HG03280 (cell line): ENCODE measurements at regions not wholly inside any gene's neighbourhood (a gene's known extent, or its start where the extent isn't known, plus 50 kb on each side); places are given as distances from the start of the nearest gene placed in this dataset.
A peak's percentile ranks its signal among the peaks of the same experiment; 100 is the strongest.

Source experiments
- ATAC-seq: cut with Tn5 transposase; IDR thresholded peaks from one replicate; pipeline ENCODE4 v1.9.1; 2021; ENCODE audit warnings: mild to moderate bottlenecking, moderate library complexity; ENCODE audit not compliant: unreplicated experiment

- ATAC-seq: no peak
Observed at GRCh38 chr13:91105270-91105669, 242.2 kb upstream of the MIR17HG start.

DNA sequence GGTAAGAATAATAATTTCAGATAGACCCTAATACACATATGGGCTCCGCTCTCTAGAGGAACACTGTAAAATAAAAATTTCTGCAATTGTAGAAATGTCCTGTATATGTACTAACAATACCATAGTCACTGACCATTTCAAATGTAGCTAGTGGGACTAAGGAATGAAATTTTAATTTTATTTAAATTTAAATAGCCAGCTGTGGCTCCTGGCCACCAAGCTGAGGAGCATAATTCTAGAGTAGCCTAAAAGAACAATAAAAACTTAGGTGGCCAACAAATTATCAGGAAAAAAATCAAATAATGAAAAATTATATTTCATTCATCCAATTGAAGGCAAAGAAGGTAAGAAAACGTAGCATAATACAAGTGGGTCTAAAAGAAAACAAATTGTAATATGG is 240.9 kb upstream of the MIR17HG start:
- no peak for ATAC-seq

GRCh38 chr13:91108315-91108714 is 239.2 kb upstream of the MIR17HG start:
- ATAC-seq: no peak

- no peak for ATAC-seq
Observed at GRCh38 chr13:91111476-91112200, 235.8 kb upstream of the MIR17HG start.

- ATAC-seq: no peak
Observed at GRCh38 chr13:91112201-91112923, 235.1 kb upstream of the MIR17HG start.

- ATAC-seq: no peak
Observed at GRCh38 chr13:91112924-91113277, 234.6 kb upstream of the MIR17HG start.

GRCh38 chr13:91115776-91116175 is 231.7 kb upstream of the MIR17HG start:
- no peak for ATAC-seq

DNA sequence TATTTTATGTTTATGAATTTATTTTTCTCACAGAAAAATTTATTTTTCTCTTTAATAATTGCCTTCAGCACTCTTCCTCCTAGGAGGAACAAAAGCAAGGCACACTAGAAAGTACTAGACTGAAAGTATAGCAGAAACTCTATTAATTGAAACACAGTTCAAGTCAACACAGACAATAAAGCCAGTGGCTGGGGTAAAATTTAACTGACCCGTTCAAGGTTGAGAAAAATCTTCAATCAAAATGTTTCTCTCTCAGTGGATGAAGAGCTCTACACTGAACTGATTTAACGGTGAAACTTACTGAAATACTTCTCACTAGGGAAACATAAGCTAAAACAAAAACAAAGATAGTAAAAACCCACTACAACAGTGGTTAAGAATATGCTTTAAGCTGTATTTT is 230.1 kb upstream of the MIR17HG start:
- no peak for ATAC-seq

GRCh38 chr13:91119643-91120042 is 227.8 kb upstream of the MIR17HG start:
- ATAC-seq: no peak

- ATAC-seq: no peak
Observed at GRCh38 chr13:91122766-91123165, 224.7 kb upstream of the MIR17HG start.

- no peak for ATAC-seq
Observed at GRCh38 chr13:91123456-91124127, 223.9 kb upstream of the MIR17HG start.

GRCh38 chr13:91126806-91127205 is 220.7 kb upstream of the MIR17HG start:
- no peak for ATAC-seq

GRCh38 chr13:91127995-91128394 is 219.5 kb upstream of the MIR17HG start:
- no peak for ATAC-seq

DNA sequence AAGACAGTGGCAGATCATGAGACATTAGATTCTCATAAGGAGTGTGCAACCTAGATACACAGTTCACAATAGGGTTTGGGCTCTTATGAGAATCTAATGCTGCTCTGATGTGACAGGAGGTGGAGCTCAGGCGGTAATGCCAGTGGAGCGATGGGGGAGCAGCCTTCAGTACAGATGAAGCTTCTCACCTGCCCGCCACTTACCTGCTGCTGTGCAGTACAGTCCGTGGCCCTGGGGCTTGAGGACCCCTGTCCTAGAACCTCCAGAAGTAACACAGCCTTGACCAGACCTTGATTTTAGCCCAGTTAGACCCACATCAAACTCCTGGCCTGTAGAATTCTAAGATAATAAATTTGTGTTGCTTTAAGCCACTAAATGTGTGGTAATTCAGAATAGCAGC is 215.1 kb upstream of the MIR17HG start:
- no peak for ATAC-seq

DNA sequence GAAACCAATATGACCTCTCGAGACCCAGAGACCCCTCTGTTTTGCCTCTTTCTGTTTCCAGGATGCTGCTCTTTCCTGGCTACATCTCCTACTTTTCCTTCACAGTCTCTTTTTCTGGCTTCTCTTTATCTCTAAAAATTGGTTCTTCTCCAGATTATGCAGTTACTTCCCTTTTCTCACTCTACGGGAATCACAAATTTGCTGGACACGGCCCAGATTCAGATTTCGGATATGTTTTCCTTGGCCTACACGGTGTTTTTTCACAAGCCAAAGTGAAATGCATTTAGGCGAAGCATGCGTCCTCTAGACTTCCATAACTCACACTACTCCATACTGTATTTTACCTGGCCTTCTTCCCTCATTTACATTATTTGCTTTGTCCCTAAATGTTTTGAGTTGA is 214.7 kb upstream of the MIR17HG start:
- ATAC-seq: no peak

DNA sequence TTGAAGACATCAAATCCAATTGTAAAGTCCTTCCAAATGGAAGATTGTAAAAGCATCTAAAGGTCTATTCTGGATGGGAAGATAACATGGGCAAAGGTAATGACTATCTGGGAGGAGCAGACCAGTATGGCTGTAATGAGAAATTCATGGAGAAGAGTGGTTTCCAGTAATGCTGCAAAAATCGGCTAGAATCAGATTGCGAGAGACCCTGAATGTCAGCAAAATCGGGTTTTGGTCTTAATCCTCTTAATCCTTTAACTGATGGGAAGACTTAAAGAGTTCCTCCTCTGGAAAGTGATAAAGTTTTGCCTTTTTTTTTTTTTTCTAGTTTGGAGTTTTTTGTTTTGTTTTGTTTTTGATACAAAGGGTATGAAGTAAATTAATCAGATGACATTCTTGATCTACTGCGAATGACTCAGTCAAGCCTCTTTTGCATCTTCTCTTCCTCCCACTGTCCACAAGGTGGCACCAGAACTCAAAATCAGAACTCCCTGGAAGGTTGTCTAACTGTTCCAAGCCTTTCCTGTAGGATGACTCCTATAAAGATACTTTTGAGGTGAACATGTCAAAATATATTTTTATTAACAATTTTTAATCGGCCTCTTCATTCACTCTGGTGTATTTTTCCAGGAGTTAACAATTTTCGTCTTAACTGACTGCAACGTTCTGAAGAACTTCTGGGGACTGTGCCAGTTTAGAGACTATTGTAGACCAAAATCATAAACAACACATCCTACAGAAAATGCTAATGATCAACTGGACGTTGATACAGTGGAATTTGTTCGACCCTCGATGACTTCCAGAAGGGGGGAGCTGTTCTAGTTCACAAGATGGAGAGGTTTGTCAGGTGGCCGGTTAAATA is 213.3 kb upstream of the MIR17HG start:
- peak; percentile 75 for ATAC-seq

DNA sequence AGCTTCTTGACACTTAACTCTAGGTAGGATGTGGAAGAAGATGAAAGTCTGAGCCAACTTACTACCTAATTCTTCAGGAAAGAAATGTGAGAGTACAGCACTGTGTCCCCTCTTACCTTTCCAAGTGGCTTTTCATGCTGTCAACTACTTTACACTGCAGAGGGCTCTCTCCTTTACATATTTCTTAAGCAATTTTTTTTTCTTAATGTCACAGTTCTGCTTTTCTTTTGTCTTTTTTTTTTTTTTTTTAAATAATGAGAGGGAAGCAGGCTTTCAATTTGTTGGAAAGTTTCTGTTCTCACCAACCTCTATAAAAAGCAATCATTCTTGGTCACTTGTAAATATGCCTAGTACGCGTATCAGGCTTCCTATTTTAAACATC is 212.7 kb upstream of the MIR17HG start:
- peak; percentile 12 for ATAC-seq

DNA sequence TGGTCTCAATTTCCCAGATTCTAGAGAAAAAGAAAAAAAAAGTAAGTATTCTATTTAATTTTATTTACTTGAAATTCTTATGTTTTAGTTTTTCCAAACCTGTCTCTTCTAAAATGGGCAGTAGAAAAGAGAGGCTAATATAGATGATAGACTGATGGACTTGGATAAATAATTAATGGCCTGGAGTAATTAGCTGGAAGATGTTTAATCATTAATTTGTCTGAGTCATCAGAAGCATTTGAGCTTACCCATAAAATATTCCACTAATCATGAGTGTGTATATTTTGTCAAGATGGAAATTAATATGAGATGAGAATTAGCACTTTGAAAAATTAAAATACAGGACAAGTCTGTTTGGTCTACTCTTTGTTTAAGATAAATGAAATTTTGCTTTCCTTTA is 212.1 kb upstream of the MIR17HG start:
- ATAC-seq: no peak

DNA sequence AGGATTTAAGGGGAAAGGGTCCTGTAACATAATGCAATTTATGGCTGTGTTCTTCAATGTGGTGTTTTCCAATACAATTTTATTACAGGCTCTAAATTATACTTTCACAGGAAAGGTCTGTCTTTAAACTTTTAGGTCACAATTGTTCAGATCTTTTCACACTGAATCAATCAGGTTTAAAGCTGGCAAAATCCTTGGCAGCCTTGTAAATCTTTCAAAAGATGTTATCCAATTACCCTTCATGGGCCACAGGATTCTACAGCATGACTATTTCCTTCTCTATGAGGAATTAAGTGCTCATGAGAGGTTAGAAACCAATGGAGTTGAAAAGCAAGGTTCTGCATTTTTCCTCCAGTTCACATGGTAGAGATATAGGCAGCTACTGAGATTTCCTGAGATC is 211.5 kb upstream of the MIR17HG start:
- no peak for ATAC-seq

DNA sequence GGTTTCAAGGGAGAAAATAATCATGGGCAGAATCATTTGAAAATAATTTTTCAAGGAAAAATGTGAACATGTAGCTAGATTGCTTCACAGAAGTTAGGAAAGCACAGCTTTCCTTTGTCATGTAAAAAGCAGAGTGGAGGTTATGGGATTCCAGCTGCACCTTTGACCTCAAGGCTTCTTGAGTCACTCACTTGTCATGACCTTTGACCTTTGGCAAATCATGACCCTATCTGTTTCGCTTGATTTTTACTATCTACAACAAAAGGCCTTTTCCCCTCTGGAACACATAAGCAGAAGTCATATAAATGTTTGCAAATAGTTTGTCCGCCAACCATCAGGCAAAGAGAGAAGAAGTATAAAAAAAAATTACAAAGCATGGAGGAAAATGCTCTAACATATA is 210.7 kb upstream of the MIR17HG start:
- ATAC-seq: no peak

DNA sequence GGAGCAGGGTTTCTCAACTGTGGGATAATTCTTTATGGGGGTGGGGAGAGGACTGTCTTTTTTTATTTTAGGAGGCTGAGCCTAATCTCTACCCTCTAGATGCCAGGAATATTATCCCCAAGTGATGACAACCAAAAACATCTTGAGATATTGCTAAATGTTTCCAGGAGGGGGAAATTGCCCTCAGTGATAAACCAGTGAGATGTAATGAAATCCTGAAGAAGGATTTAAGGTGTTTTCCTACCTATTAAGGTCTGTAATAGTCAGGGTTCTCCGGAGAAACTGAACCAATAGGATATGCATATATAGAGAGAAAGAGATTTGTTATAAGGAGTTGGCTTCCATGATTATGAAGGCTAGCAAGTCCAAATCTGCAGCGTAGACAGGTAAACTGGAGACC is 208.3 kb upstream of the MIR17HG start:
- no peak for ATAC-seq
